GM10266 (cell line): ENCODE measurements at regions not wholly inside any gene's neighbourhood (a gene's known extent, or its start where the extent isn't known, plus 50 kb on each side); places are given as distances from the start of the nearest gene placed in this dataset.
"Not testable (repeated sequence)": the region's sequence is repeated elsewhere in the genome, so short reads cannot be mapped to it uniquely, and the experiment has no call there.

Source experiments
- DNase-seq: peaks from one replicate; pipeline ENCODE4 v3.0.0; 2012; ENCODE audit errors: extremely low spot score
- TF ChIP-seq, protein P1 (sequence below): IDR thresholded peaks from 2 replicates; pipeline ENCODE4 v1.5.1; 2012; ENCODE audit warnings: mild to moderate bottlenecking, low read depth; ENCODE audit not compliant: control insufficient read depth, insufficient read depth; ENCODE audit errors: missing control alignments

DNA sequence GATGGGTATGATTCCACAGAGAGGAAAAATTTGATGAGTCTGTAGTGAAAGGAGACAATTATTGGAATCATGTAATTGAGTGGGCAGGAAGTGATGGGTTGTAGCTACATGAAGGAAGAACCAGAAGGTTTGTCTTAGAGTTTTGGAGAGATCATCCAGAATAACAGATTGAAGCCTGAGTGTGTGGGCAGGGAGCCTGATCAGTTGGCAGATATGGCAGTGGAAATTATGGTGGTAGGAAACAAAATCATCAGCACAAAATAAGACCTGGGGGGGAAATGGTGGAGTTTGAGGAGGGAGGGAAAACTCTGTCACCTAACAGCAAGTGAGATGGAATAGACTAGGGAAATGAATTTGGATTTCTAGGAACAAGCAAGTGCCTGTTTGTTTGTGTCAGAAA is 606.6 kb upstream of the MAP3K7 start:
- no peak for DNase-seq
- TF ChIP-seq, protein P1, sequence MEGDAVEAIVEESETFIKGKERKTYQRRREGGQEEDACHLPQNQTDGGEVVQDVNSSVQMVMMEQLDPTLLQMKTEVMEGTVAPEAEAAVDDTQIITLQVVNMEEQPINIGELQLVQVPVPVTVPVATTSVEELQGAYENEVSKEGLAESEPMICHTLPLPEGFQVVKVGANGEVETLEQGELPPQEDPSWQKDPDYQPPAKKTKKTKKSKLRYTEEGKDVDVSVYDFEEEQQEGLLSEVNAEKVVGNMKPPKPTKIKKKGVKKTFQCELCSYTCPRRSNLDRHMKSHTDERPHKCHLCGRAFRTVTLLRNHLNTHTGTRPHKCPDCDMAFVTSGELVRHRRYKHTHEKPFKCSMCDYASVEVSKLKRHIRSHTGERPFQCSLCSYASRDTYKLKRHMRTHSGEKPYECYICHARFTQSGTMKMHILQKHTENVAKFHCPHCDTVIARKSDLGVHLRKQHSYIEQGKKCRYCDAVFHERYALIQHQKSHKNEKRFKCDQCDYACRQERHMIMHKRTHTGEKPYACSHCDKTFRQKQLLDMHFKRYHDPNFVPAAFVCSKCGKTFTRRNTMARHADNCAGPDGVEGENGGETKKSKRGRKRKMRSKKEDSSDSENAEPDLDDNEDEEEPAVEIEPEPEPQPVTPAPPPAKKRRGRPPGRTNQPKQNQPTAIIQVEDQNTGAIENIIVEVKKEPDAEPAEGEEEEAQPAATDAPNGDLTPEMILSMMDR: no peak

- DNase-seq: not testable (repeated sequence)
Measured at GRCh38 chr6:91190041-91190440, 603.2 kb upstream of the MAP3K7 start.

GRCh38 chr6:91185072-91185471 is 598.2 kb upstream of the MAP3K7 start:
- TF ChIP-seq, protein P1: no peak
- no peak for DNase-seq

GRCh38 chr6:91181416-91181815 is 594.5 kb upstream of the MAP3K7 start:
- TF ChIP-seq, protein P1: no peak

GRCh38 chr6:91173651-91174050 is 586.8 kb upstream of the MAP3K7 start:
- TF ChIP-seq, protein P1: no peak
- DNase-seq: no peak

More at GRCh38 chr6:91181416-91181815, 594.5 kb upstream of the MAP3K7 start:
- DNase-seq: no peak

- no peak for DNase-seq
- TF ChIP-seq, protein P1: no peak
Measured at GRCh38 chr6:91173186-91173585, 586.3 kb upstream of the MAP3K7 start.

DNA sequence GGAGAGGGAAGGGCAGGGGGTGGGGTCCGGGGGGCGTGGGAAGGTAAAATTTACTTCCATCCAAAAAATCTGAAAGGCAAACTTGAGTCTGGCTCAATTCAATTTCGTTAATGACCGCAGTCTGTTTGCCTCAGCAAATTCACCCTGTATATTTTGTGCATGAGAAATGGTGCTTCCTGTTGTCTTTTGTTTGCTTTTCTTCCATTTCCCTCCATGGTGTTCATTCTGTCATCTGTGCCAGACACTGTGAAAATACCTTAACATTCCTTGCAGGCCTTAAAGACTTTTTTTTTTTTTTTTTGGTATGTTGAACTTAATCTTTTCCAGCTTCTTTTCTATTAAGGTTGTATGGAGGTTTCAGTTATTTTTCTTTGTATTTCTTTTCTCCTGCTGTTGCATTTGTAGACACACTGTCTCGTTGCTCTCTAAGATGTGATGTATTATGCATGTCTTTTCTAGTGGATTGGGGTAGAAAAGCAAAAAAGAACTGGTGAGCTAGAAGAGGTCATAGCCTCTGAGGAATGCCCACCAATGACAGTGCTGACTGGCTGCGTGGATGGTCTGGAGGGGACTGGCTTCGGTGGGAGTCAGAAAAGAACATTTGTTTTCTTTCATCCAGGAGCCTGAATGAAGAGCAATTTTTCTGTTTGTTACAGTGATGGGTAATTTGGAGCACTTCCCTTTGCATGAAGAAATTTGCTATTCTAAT is 585.0 kb upstream of the MAP3K7 start:
- TF ChIP-seq, protein P1: no peak
- DNase-seq: no peak

GRCh38 chr6:91167846-91168245 is 581.0 kb upstream of the MAP3K7 start:
- DNase-seq: no peak
- TF ChIP-seq, protein P1: no peak
